SU-DHL-6 (cell line): ENCODE measurements at regions not wholly inside any gene's neighbourhood (a gene's known extent, or its start where the extent isn't known, plus 50 kb on each side); places are given as distances from the start of the nearest gene placed in this dataset.

Experiments used
- CTCF ChIP-seq: fragments of 200-600 bp; sonication (generic); IDR thresholded peaks from one replicate; pipeline ENCODE4 v1.5.1; 2017; ENCODE audit warnings: antibody characterized with exemption, mild to moderate bottlenecking, low read length, moderate library complexity; ENCODE audit not compliant: insufficient read depth, poor library complexity, severe bottlenecking
- EZH2phosphoT487 ChIP-seq: fragments of 200-600 bp; sonication (generic), shearing (Covaris generic); conservative IDR thresholded peaks from 2 replicates; pipeline ENCODE4 v1.6.1; 2018; ENCODE audit warnings: mild to moderate bottlenecking, antibody characterized with exemption, low read length, moderate library complexity, mixed read lengths

- TF ChIP-seq EZH2phosphoT487 (no peak), CTCF (no peak)
Measured at GRCh38 chr12:75954041-75954440, 77.5 kb downstream of the PHLDA1 start.
